MM.1S (cell line): ENCODE measurements at regions not wholly inside any gene's neighbourhood (a gene's known extent, or its start where the extent isn't known, plus 50 kb on each side); places are given as distances from the start of the nearest gene placed in this dataset.
A peak's percentile ranks its signal among the peaks of the same experiment; 100 is the strongest.

Experiments used
- DNase-seq: peaks from one replicate; pipeline ENCODE4 v3.0.0-alpha.2; 2015
- H2AFZ ChIP-seq: fragments of 300-600 bp; sonication (generic); 2 replicates; pipeline ENCODE4 v1.6.0; 2016; ENCODE audit warnings: antibody characterized with exemption, low read length
- H3F3A ChIP-seq: fragments of 300-600 bp; sonication (generic); 2 replicates; pipeline ENCODE4 v1.6.1; 2016; ENCODE audit warnings: mild to moderate bottlenecking, antibody characterized with exemption, low read length, moderate library complexity, mixed read lengths; ENCODE audit not compliant: insufficient read depth
- H3K27ac ChIP-seq: fragments of 300-600 bp; sonication (generic); 2 replicates; pipeline ENCODE4 v1.5.1; 2016; ENCODE audit warnings: mild to moderate bottlenecking, low read length
- H3K27me3 ChIP-seq: fragments of 300-600 bp; sonication (generic); replicated peaks from 2 replicates; pipeline ENCODE4 v1.6.0; 2016; ENCODE audit warnings: low read length; ENCODE audit not compliant: insufficient read depth
- H3K36me3 ChIP-seq: fragments of 300-600 bp; sonication (generic); replicated peaks from 2 replicates; pipeline ENCODE4 v1.6.1; 2016; ENCODE audit warnings: mild to moderate bottlenecking, low read length, mixed read lengths; ENCODE audit not compliant: insufficient read depth
- H3K4me1 ChIP-seq: fragments of 300-600 bp; sonication (generic); 2 replicates; pipeline ENCODE4 v1.6.1; 2016; ENCODE audit warnings: low read length, mixed read lengths
- H3K4me2 ChIP-seq: fragments of 300-600 bp; sonication (generic); 2 replicates; pipeline ENCODE4 v1.6.0; 2016; ENCODE audit warnings: low read depth, low read length
- H3K4me3 ChIP-seq: fragments of 300-600 bp; sonication (generic); 2 replicates; pipeline ENCODE4 v1.5.1; 2016; ENCODE audit warnings: low read length, mixed read lengths
- H3K79me2 ChIP-seq: fragments of 300-600 bp; sonication (generic); 2 replicates; pipeline ENCODE4 v1.6.1; 2016; ENCODE audit warnings: mixed run types, low read length, mixed read lengths
- H3K9ac ChIP-seq: fragments of 300-600 bp; sonication (generic); 2 replicates; pipeline ENCODE4 v1.6.1; 2016; ENCODE audit warnings: low read length, mixed read lengths
- H3K9me2 ChIP-seq: fragments of 300-600 bp; sonication (generic); replicated peaks from 2 replicates; pipeline ENCODE4 v1.6.1; 2016; ENCODE audit warnings: mild to moderate bottlenecking, low read length, mixed read lengths; ENCODE audit not compliant: insufficient read depth
- H3K9me3 ChIP-seq: fragments of 300-600 bp; sonication (generic); replicated peaks from 2 replicates; pipeline ENCODE4 v1.6.1; 2016; ENCODE audit warnings: mild to moderate bottlenecking, low read length, mixed read lengths; ENCODE audit not compliant: insufficient read depth
- H4K20me1 ChIP-seq: fragments of 300-600 bp; sonication (generic); 2 replicates; pipeline ENCODE4 v1.6.1; 2016; ENCODE audit warnings: mild to moderate bottlenecking, low read length, moderate library complexity, mixed read lengths; ENCODE audit not compliant: insufficient read depth
- EZH2 ChIP-seq: fragments of 300-600 bp; sonication (generic); optimal IDR thresholded peaks from 2 replicates; pipeline ENCODE3; 2017; ENCODE audit warnings: low read depth, mild to moderate bottlenecking, antibody characterized with exemption, low read length, mixed read lengths
- EZH2phosphoT487 ChIP-seq: fragments of 300-600 bp; sonication (generic); IDR thresholded peaks from 2 replicates; pipeline ENCODE4 v1.6.1; 2018; ENCODE audit warnings: antibody characterized with exemption, low read length
- TF ChIP-seq, protein P1 (sequence below): fragments of 300-600 bp; sonication (generic); IDR thresholded peaks from 2 replicates; pipeline ENCODE4 v1.5.1; 2016; ENCODE audit warnings: antibody characterized with exemption, low read length, mixed read lengths

DNA sequence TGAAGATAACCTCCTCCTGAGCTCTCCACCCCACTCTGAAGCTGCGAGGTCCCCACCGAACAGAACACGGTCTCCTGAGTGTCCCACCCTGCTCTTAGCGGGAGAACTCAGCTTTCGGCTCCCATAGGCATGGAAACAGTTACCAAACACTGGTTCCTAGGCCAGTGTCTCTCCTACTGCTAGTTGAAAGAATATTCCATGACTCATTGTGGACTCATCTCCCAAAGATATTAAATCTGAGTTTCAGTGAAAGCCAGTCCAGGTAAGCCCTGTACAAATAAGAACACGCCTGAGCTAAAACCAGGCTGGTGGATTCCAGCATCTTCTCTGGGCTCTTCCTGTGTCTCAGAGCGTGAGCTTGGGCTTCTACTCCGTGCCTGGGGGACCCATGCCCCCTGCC, 107.5 kb upstream of the CLDN14 start:
- Histone ChIP-seq H3K4me1 (0 out of 2 replicates have a peak, but pooled peaks cover 2% of the 10 kb centered on the region), H3K9me2 (no peaks in the 10 kb centered on the region), H3K4me3 (no peak overlapping the region), H4K20me1 (no peaks in the 10 kb centered on the region), H3K79me2 (no peaks in the 10 kb centered on the region), H3K27ac (no peak overlapping the region), H2AFZ (no peak overlapping the region), H3K4me2 (no peak overlapping the region), H3K9ac (no peak overlapping the region), H3K36me3 (no peaks in the 10 kb centered on the region), H3K27me3 (no peaks in the 10 kb centered on the region), H3K9me3 (no peaks in the 10 kb centered on the region), H3F3A (no peaks in the 10 kb centered on the region)
- TF ChIP-seq EZH2phosphoT487 (no peak), EZH2 (no peak)
- TF ChIP-seq, protein P1, sequence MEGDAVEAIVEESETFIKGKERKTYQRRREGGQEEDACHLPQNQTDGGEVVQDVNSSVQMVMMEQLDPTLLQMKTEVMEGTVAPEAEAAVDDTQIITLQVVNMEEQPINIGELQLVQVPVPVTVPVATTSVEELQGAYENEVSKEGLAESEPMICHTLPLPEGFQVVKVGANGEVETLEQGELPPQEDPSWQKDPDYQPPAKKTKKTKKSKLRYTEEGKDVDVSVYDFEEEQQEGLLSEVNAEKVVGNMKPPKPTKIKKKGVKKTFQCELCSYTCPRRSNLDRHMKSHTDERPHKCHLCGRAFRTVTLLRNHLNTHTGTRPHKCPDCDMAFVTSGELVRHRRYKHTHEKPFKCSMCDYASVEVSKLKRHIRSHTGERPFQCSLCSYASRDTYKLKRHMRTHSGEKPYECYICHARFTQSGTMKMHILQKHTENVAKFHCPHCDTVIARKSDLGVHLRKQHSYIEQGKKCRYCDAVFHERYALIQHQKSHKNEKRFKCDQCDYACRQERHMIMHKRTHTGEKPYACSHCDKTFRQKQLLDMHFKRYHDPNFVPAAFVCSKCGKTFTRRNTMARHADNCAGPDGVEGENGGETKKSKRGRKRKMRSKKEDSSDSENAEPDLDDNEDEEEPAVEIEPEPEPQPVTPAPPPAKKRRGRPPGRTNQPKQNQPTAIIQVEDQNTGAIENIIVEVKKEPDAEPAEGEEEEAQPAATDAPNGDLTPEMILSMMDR = no peak
- DNase-seq = no peak

DNA sequence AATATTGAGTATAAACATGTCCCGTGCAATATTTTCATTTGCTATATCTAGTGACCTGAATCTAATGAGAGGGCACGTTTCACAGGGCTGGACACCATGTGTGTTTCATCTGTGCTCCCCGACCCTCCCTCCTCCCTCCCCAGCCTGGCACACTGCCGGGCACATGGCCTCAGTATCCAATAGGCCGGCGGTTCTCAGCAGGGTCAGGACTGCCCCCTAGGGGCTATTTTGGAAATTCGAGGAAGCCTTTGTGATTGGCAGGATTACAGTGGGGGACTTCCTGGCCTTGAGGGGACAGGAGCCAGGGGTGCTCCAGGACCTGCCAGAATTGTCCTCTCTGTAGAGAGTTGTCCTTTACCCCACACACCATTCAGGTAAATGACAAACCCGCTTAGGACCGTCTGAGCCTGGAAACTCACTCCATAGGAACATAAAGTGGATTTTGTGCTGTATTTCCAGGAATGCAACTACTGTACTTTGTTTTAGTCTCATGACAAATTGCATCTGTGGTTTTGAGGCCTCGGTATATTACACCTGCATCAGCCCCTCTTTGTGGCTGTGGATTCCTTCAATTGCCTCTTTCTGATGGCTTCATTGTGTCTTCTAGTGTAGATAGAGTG, 109.5 kb upstream of the SIM2 start:
- DNase-seq = peak; percentile 83
- Histone ChIP-seq H3K79me2 (no peaks in the 10 kb centered on the region), H3F3A (no peaks in the 10 kb centered on the region), H3K9ac (0 out of 2 replicates have a peak overlapping the region, but pooled peaks have one; percentile 3), H3K9me2 (no peaks in the 10 kb centered on the region), H2AFZ (peak overlapping the region; percentile 75), H3K9me3 (no peaks in the 10 kb centered on the region), H3K4me3 (no peak overlapping the region), H4K20me1 (no peaks in the 10 kb centered on the region), H3K27me3 (no peaks in the 10 kb centered on the region), H3K4me1 (0 out of 2 replicates have a peak, but pooled peaks cover 2% of the 10 kb centered on the region), H3K4me2 (peak overlapping the region; percentile 18; the same call in 1 of the 2 replicates), H3K36me3 (no peaks in the 10 kb centered on the region), H3K27ac (no peak overlapping the region)
- no peak for TF ChIP-seq EZH2phosphoT487
- TF ChIP-seq, protein P1 = peak; percentile 96

DNA sequence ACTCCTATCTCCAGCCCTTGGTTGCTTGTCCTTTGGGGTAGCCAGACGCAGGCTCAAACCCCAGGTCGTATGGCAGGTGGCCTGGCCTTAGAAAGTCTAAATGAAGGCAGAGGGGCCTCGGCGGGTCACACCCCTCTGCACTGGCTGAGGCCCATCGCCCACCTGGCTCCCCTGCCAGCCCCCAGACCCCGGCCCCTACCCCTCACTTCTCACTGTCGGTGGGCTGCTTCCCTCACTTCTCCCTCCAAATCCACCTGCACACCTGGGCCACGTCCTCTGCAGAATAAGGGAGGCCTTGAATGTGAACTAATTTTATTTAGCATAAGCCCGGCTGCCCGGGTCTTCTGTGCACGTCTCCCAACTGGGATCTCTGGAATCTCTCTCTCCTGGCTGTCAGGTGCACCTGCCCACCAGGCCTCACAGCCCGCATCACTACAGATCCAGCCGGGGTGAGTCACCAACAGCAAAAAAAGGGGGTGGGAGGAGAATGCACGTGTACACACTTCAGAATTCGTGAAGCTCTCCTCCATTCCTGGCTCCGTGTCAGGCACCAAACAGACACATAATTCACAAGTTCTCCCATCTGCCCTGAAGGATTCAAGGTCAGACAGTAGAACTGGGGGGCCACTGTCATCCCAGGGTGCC, 107.5 kb upstream of the SIM2 start:
- Histone ChIP-seq H3K4me3 (no peak overlapping the region), H3K27ac (no peak overlapping the region), H3K4me1 (0 out of 2 replicates have a peak, but pooled peaks cover 2% of the 10 kb centered on the region), H3K36me3 (no peaks in the 10 kb centered on the region), H3K79me2 (no peaks in the 10 kb centered on the region), H3K9ac (no peak overlapping the region), H2AFZ (no peak overlapping the region), H3F3A (no peaks in the 10 kb centered on the region), H3K9me2 (no peaks in the 10 kb centered on the region), H3K4me2 (no peak overlapping the region), H3K27me3 (no peaks in the 10 kb centered on the region), H4K20me1 (no peaks in the 10 kb centered on the region), H3K9me3 (no peaks in the 10 kb centered on the region)
- TF ChIP-seq, protein P1 = no peak
- TF ChIP-seq EZH2 (no peak), EZH2phosphoT487 (no peak)
- DNase-seq = no peak
